ENCODE measurements at regions not wholly inside any gene's neighbourhood (a gene's known extent, or its start where the extent isn't known, plus 50 kb on each side); places are given as distances from the start of the nearest gene placed in this dataset.

GRCh38 chr1:234842726-234843641 is 233.0 kb upstream of the IRF2BP2 start:
- WGBS (ENCODE audit: low lambda C conversion rate): 96% methylated on average over 9 of the region's 12 CpGs
- ATAC-seq (no peak), DNase-seq (ENCODE audit: low spot score) (no peak), FAIRE-seq (no peak)
- no peaks in the 10 kb centered on the region for H4K20me1 ChIP-seq (ENCODE audit: insufficient read depth, low read length)
- ChIA-PET CTCF (ENCODE audit: low intra/inter-chr PET ratio, low total read pairs) (no interaction called here), POLR2A (no interaction called here)
- H2AFZ ChIP-seq (ENCODE audit: low read length): no peak overlapping the region
- H3K27ac ChIP-seq (ENCODE audit: extremely low read length, insufficient read depth, low read length): no peak overlapping the region
- no peaks in the 10 kb centered on the region for H3K36me3 ChIP-seq (replicated peaks in 1 of 2; ENCODE audit: control insufficient read depth in 1 of 2, insufficient read depth in 2 of 2, low read length in 2 of 2)
- no TSS peak for BruUV-seq (replicated peaks)
- intact Hi-C loops (cut with micrococcal nuclease; ENCODE audit: unreplicated experiment): no loop called here
- in situ Hi-C loops (cut with HindIII; ENCODE audit: extremely low pct_ligation_motif_present, low pct_unique_long_range_greater_than_20kb): loop anchor here (5.0 kb wide), 1 partner anchor 71 kb away; no protein-coding TSS in a partner anchor
- H3K79me2 ChIP-seq (ENCODE audit: insufficient read depth, low read length): no peaks in the 10 kb centered on the region
- no peak overlapping the region for H3K4me3 ChIP-seq (replicated peaks in 1 of 3; ENCODE audit: insufficient read depth in 1 of 3, low read depth in 2 of 3, low read length in 3 of 3)
- no peaks in the 10 kb centered on the region for H3K27me3 ChIP-seq (ENCODE audit: control insufficient read depth in 1 of 2, insufficient read depth in 2 of 2, low read length in 2 of 2)
- no peaks in the 10 kb centered on the region for H3K9me3 ChIP-seq (ENCODE audit: low read length)
- peaks cover 30% of the 10 kb centered on the region for H3K4me1 ChIP-seq (ENCODE audit: insufficient read depth, low read length)
- no peak overlapping the region for H3K9ac ChIP-seq (ENCODE audit: insufficient read depth, low read depth, low read length)
- TF ChIP-seq MEIS2 (CRISPR knock-in tag; IDR thresholded peaks at IDR 0.05) (no peak), HOXA3 (CRISPR knock-in tag; IDR thresholded peaks at IDR 0.05) (no peak)
- H3K4me2 ChIP-seq (ENCODE audit: low read depth, low read length): no peak overlapping the region

- no peaks in the 10 kb centered on the region for H3K79me2 ChIP-seq (ENCODE audit: insufficient read depth, low read length)
- no peak for DNase-seq (ENCODE audit: low spot score)
- TF ChIP-seq PHF21A (CRISPR knock-in tag; IDR thresholded peaks at IDR 0.05) (no peak), SIN3A (IDR thresholded peaks at IDR 0.05; ENCODE audit: borderline replicate concordance, low read depth, low read length) (no peak), PITX1 (CRISPR knock-in tag; IDR thresholded peaks at IDR 0.05) (no peak), SP1 (IDR thresholded peaks at IDR 0.05) (no peak), SP1 (CRISPR knock-in tag; IDR thresholded peaks at IDR 0.05) (no peak)
- WGBS (ENCODE audit: low lambda C conversion rate): 97% methylated on average over 7 of the region's 7 CpGs
- in situ Hi-C loops (cut with HindIII; ENCODE audit: extremely low pct_ligation_motif_present, low pct_unique_long_range_greater_than_20kb) (loop anchor here (5.0 kb wide), 1 partner anchor 69 kb away; no protein-coding TSS in a partner anchor), intact Hi-C loops (cut with micrococcal nuclease; ENCODE audit: unreplicated experiment) (no loop called here)
- H3K36me3 ChIP-seq (replicated peaks in 1 of 2; ENCODE audit: control insufficient read depth in 1 of 2, insufficient read depth in 2 of 2, low read length in 2 of 2): no peaks in the 10 kb centered on the region
- no peaks in the 10 kb centered on the region for H3K9me3 ChIP-seq (ENCODE audit: low read length)
- no TSS peak for BruUV-seq (replicated peaks)
- H4K20me1 ChIP-seq (ENCODE audit: insufficient read depth, low read length): no peaks in the 10 kb centered on the region
- H3K9ac ChIP-seq (ENCODE audit: insufficient read depth, low read depth, low read length): no peak overlapping the region
- no peak overlapping the region for H3K27ac ChIP-seq (ENCODE audit: extremely low read length, insufficient read depth, low read length)
- H3K4me1 ChIP-seq (ENCODE audit: insufficient read depth, low read length): peaks cover 30% of the 10 kb centered on the region
- no peak for FAIRE-seq
- no peak overlapping the region for H2AFZ ChIP-seq (ENCODE audit: low read length)
- ChIA-PET POLR2A (no interaction called here), CTCF (ENCODE audit: low intra/inter-chr PET ratio, low total read pairs) (no interaction called here)
- H3K4me2 ChIP-seq (ENCODE audit: low read depth, low read length): no peak overlapping the region
- H3K27me3 ChIP-seq (ENCODE audit: control insufficient read depth in 1 of 2, insufficient read depth in 2 of 2, low read length in 2 of 2): no peaks in the 10 kb centered on the region
- H3K4me3 ChIP-seq (replicated peaks in 1 of 3; ENCODE audit: insufficient read depth in 1 of 3, low read depth in 2 of 3, low read length in 3 of 3): no peak overlapping the region
- ATAC-seq: no peak
Observed at GRCh38 chr1:234841710-234842231, 231.8 kb upstream of the IRF2BP2 start.
